ENCODE measurements at regions not wholly inside any gene's neighbourhood (a gene's known extent, or its start where the extent isn't known, plus 50 kb on each side); places are given as distances from the start of the nearest gene placed in this dataset.

DNA sequence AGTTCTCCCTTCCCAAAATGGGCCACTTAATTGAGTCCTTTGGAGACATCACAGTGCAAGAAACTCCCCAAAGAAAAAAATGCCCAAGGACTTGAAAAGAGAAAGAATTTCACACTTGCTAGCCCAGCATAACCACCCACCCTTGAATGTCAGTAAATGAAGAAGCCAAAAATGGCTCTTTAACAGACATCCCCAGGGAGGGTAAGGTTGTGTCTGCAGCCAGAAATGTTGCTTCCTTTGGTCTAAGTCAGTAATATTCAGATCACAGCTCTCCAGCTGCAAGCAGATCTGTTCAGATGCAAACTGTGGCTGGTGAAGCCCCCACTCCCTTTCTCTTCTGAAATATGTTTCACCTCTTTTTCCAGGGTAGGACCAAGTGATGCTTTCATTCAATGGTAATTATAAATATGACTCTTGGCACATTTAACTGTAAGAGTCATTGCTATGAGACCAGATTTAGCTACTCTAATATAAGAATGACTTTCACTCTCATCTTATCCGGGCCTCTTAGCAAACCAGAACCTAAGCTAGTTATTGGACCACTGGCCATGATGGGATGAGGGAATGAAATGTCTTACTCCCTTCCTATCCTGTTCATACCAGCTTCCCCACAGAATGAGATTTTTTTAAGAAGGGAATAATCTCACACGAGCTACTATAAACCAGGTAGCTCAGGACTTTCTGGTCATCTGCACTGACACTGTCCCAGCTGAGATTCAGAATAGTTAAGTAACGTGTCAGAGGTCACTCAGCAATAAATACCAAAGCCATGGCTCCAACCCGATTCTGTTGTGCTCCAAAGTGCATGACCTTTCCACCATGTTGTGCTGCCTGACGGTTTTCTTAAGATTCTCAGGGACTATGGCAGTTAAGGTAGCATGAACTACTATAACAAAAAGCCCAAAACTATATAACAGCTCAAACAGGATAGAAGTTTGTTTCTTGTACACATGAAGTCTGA lies 234.1 kb downstream of the FOXO1 start:
- TF ChIP-seq, protein P1, sequence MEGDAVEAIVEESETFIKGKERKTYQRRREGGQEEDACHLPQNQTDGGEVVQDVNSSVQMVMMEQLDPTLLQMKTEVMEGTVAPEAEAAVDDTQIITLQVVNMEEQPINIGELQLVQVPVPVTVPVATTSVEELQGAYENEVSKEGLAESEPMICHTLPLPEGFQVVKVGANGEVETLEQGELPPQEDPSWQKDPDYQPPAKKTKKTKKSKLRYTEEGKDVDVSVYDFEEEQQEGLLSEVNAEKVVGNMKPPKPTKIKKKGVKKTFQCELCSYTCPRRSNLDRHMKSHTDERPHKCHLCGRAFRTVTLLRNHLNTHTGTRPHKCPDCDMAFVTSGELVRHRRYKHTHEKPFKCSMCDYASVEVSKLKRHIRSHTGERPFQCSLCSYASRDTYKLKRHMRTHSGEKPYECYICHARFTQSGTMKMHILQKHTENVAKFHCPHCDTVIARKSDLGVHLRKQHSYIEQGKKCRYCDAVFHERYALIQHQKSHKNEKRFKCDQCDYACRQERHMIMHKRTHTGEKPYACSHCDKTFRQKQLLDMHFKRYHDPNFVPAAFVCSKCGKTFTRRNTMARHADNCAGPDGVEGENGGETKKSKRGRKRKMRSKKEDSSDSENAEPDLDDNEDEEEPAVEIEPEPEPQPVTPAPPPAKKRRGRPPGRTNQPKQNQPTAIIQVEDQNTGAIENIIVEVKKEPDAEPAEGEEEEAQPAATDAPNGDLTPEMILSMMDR (IDR thresholded peaks at IDR 0.05; ENCODE audit: low read depth, low read length) = no peak
- H3K9me3 ChIP-seq (ENCODE audit: control insufficient read depth, insufficient read depth, low read length) = no peaks in the 10 kb centered on the region
- DNase-seq (ENCODE audit: low read depth, low spot score) = no peak
- H3K27ac ChIP-seq (ENCODE audit: low read depth, low read length) = no peak overlapping the region
- H3K27me3 ChIP-seq (ENCODE audit: control insufficient read depth, insufficient read depth, low read length) = peaks cover 3% of the 10 kb centered on the region
- POLR2A ChIA-PET = no interaction called here
- CTCF ChIA-PET = no interaction called here
- H3K4me3 ChIP-seq (ENCODE audit: low read depth, low read length) = no peak overlapping the region

DNA sequence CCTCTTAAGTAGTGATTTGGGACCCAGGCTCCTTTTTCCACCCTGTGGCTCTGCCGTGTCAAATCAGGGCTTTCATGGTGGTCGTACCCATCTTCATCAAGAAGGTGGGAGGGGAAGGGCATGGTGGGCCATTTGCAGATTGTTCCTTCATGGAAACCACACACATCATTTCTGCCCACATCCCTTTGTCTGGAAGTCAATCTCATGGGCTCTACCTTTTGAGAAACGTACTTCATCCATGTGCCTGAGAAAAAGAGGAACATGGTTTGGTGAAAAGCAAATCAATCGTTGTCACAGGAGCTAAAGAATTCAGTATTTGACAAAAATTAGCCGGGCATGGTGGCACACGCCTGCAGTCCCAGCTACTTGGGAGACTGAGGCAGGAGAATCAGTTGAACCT lies 233.4 kb downstream of the FOXO1 start:
- no peak overlapping the region for H3K4me3 ChIP-seq (ENCODE audit: low read depth, low read length)
- peaks cover under 1% of the 10 kb centered on the region for H3K27me3 ChIP-seq (ENCODE audit: control insufficient read depth, insufficient read depth, low read length)
- H3K9me3 ChIP-seq (ENCODE audit: control insufficient read depth, insufficient read depth, low read length) = no peaks in the 10 kb centered on the region
- CTCF ChIA-PET = no interaction called here
- DNase-seq (ENCODE audit: low read depth, low spot score) = no peak
- no peak overlapping the region for H3K27ac ChIP-seq (ENCODE audit: low read depth, low read length)
- TF ChIP-seq, protein P1 (IDR thresholded peaks at IDR 0.05; ENCODE audit: low read depth, low read length) = no peak
- POLR2A ChIA-PET = no interaction called here

DNA sequence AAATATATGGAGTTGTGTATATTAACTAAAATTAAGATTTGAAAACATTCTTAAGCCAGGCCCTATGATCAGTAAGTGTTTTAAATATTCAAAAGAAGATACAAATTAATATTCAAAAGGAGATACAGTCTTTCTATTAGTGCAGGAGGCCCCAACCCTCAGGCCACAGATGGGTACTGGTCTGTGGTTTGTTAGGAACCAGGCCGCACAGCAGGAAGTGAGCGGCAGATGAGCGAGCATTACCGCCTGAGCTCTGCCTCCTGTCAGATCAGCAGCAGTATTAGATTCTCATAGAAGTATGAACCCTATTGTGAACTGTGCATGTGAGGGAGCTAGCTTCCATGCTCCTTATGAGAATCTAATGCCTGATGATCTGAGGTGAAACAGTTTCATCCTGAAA lies 232.9 kb downstream of the FOXO1 start:
- H3K9me3 ChIP-seq (ENCODE audit: control insufficient read depth, insufficient read depth, low read length) = no peaks in the 10 kb centered on the region
- no peak for DNase-seq (ENCODE audit: low read depth, low spot score)
- H3K27me3 ChIP-seq (ENCODE audit: control insufficient read depth, insufficient read depth, low read length) = no peaks in the 10 kb centered on the region
- TF ChIP-seq, protein P1 (IDR thresholded peaks at IDR 0.05; ENCODE audit: low read depth, low read length) = no peak
- ChIA-PET POLR2A (no interaction called here), CTCF (no interaction called here)
- no peak overlapping the region for H3K4me3 ChIP-seq (ENCODE audit: low read depth, low read length)
- H3K27ac ChIP-seq (ENCODE audit: low read depth, low read length) = no peak overlapping the region

DNA sequence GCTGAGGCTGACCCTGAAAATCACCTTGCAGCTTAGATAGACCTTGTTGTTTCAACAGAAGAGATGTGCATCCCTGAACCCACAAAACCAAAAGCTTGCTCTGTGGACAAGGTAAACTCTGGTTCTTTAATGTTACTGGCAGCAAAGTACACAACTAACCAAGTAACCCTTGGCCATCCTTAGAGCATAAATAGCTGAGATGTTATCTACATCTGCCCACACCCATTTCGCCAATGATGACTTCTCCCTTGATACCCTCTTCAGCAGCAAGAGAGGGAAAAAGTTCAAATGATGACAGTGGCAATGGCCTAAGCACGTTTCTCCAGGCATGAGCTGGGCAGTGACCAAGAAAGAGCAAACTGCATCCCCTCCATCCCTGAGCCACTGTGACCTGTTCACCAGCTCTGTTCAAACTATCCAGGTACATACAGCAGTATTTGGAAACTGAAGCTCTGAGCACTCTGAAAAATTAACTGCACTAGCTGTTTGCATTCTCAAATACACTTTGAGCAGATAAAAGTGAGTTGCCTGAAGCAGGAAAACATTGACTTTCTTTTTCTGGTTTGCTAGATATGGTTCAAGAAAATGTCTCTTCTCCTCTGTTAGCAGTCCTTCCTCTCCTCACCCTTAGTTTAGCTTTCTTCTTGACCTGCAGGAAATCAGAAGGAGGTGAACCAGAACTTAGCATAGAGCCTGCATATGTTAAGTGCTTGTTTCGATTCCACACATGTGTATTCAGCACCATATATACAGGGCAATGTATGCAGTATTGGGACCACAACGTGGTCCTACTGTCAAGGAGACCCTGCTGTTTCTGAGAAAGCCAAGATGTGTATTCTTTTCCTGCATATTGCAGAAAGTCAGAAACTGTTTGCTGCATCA lies 231.7 kb downstream of the FOXO1 start:
- Histone ChIP-seq H3K4me3 (ENCODE audit: low read depth, low read length) (no peak overlapping the region), H3K27me3 (ENCODE audit: control insufficient read depth, insufficient read depth, low read length) (peaks cover 3% of the 10 kb centered on the region), H3K9me3 (ENCODE audit: control insufficient read depth, insufficient read depth, low read length) (no peaks in the 10 kb centered on the region), H3K27ac (ENCODE audit: low read depth, low read length) (no peak overlapping the region)
- DNase-seq (ENCODE audit: low read depth, low spot score) = no peak
- ChIA-PET CTCF (no interaction called here), POLR2A (no interaction called here)
- TF ChIP-seq, protein P1 (IDR thresholded peaks at IDR 0.05; ENCODE audit: low read depth, low read length) = no peak

Measured in AG04450 (cell line).